ENCODE measurements at regions not wholly inside any gene's neighbourhood (a gene's known extent, or its start where the extent isn't known, plus 50 kb on each side); places are given as distances from the start of the nearest gene placed in this dataset.
"Not testable (repeated sequence)": the region's sequence is repeated elsewhere in the genome, so short reads cannot be mapped to it uniquely, and the experiment has no call there.

GRCh38 chr4:72942565-72942964 lies 127.0 kb downstream of the COX18 start:
- no peak for DNase-seq (ENCODE audit: low spot score)

- DNase-seq (ENCODE audit: low spot score) = no peak
Observed at GRCh38 chr4:72938516-72938915, 131.0 kb downstream of the COX18 start.

GRCh38 chr4:72935462-72935861 lies 134.1 kb downstream of the COX18 start:
- DNase-seq (ENCODE audit: low spot score) = no peak

GRCh38 chr4:72933029-72933428 lies 136.5 kb downstream of the COX18 start:
- DNase-seq (ENCODE audit: low spot score) = no peak

GRCh38 chr4:72931346-72931745 lies 138.2 kb downstream of the COX18 start:
- DNase-seq (ENCODE audit: low spot score) = no peak

- DNase-seq (ENCODE audit: low spot score) = not testable (repeated sequence)
Observed at GRCh38 chr4:72929596-72930274, 139.8 kb downstream of the COX18 start.

GRCh38 chr4:72924814-72925213 lies 144.7 kb downstream of the COX18 start:
- DNase-seq (ENCODE audit: low spot score) = no peak

GRCh38 chr4:72919937-72920336 lies 149.6 kb downstream of the COX18 start:
- no peak for DNase-seq (ENCODE audit: low spot score)

GRCh38 chr4:72919464-72919863 lies 150.1 kb downstream of the COX18 start:
- DNase-seq (ENCODE audit: low spot score) = no peak

- no peak for DNase-seq (ENCODE audit: low spot score)
Observed at GRCh38 chr4:72918362-72918761, 151.2 kb downstream of the COX18 start.

GRCh38 chr4:72911316-72911715 lies 158.2 kb downstream of the COX18 start:
- no peak for DNase-seq (ENCODE audit: low spot score)

GRCh38 chr4:72909461-72909860 lies 160.1 kb downstream of the COX18 start:
- no peak for DNase-seq (ENCODE audit: low spot score)

- DNase-seq (ENCODE audit: low spot score) = no peak
Observed at GRCh38 chr4:72902354-72902753, 167.2 kb downstream of the COX18 start.

GRCh38 chr4:72901553-72901952 lies 168.0 kb downstream of the COX18 start:
- DNase-seq (ENCODE audit: low spot score) = no peak

GRCh38 chr4:72900952-72901351 lies 168.6 kb downstream of the COX18 start:
- no peak for DNase-seq (ENCODE audit: low spot score)

- DNase-seq (ENCODE audit: low spot score) = no peak
Observed at GRCh38 chr4:72899621-72900020, 169.9 kb downstream of the COX18 start.

GRCh38 chr4:72899214-72899613 lies 170.3 kb downstream of the COX18 start:
- DNase-seq (ENCODE audit: low spot score) = no peak

- no peak for DNase-seq (ENCODE audit: low spot score)
Observed at GRCh38 chr4:72896515-72896914, 173.0 kb downstream of the COX18 start.

GRCh38 chr4:72895408-72895807 lies 174.1 kb downstream of the COX18 start:
- DNase-seq (ENCODE audit: low spot score) = no peak

GRCh38 chr4:72893354-72894066 lies 176.0 kb downstream of the COX18 start:
- DNase-seq (ENCODE audit: low spot score) = no peak

GRCh38 chr4:72888331-72888730 lies 181.2 kb downstream of the COX18 start:
- DNase-seq (ENCODE audit: low spot score) = no peak

GRCh38 chr4:72887152-72887551 lies 182.4 kb downstream of the COX18 start:
- no peak for DNase-seq (ENCODE audit: low spot score)

GRCh38 chr4:72886602-72887001 lies 182.9 kb downstream of the COX18 start:
- no peak for DNase-seq (ENCODE audit: low spot score)

GRCh38 chr4:72884225-72884624 lies 185.3 kb downstream of the COX18 start:
- DNase-seq (ENCODE audit: low spot score) = not testable (repeated sequence)

All from globus pallidus (tissue), 1 donor.